Lung microvascular endothelial cell (primary cell): ENCODE measurements at regions not wholly inside any gene's neighbourhood (a gene's known extent, or its start where the extent isn't known, plus 50 kb on each side); places are given as distances from the start of the nearest gene placed in this dataset.
"Not testable (repeated sequence)": the region's sequence is repeated elsewhere in the genome, so short reads cannot be mapped to it uniquely, and the experiment has no call there.

Experiments used
- DNase-seq, 2 donors: peaks; one replicate each; pipeline versions ENCODE4 v3.0.0 to v3.0.0-alpha.2; 2010; ENCODE audit warnings: low read depth in 2 of 2

DNA sequence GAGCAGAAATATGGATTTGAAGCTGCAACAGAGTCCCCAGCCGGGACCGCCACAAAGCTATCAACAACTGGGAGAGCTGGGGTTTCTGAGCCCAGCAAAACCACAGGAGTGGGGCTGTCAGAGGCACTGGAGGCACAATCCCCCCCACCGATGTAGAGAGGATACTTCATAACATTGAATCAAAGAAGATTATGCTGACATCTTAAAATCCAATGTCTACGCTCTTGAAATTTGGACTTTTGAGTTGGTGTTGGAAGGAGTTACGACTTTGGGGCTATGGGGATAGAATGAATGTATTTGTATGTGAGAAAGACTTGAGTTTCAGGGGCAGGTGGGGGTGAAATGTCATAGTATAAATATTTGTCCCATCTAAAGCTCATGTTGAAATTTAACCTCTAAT, 1121.6 kb upstream of the CDH8 start:
- no peak for DNase-seq

DNA sequence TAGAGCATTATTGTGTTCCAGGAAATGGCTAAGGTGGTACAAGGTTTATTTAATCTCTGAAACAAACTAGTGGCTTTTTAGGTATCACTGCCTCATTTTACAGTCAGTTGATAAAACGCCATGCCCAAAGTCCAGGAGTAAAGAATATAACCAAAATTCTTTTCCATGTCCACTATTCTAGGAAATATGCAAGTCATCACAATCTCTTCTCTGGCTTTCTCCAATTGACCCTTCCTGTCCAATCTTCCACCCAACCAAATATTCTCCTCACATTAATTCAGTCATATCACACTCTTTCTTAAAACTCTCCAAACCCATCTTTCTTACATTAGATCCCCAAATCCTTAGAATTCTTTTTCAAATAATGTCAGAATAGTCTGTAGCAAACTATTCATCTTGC, 1110.0 kb upstream of the CDH8 start:
- DNase-seq = no peak

DNA sequence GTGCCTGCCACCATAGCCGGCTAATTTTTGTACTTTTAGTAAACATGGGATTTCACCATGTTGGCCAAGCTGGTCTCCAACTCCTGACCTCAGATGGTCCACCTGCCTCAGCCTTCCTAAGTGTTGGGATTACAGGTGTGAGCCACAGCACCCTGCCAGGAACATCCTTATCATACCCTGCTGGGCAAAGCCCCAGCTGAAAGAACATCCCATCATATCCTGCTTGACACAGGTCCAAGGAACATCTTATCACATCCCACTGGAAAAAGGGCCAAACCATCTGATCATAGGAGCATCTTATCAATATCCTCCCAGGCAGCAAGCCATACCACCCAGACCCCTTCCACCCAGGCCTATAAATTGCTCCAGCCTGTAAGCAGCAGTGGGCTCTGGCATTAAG, 1109.2 kb upstream of the CDH8 start:
- no peak for DNase-seq

DNA sequence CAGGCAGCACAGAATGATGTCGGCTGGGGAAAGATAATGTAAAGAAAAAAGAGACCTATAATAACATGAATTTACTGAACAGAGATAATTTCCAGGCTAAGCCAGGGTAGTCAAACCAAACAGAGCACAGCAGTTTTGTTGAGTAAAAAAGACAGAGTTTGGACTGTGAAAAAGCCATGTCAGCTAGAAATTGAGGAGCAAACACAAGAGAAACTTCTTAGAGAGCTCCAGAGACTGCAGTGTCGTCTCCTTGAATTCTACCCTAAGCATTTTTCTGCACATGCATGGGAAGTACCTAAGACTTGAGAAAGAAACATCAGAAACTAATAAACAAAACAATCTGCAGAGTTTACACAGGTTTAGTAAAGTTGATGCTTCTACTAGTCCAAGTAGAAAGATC, 1098.8 kb upstream of the CDH8 start:
- DNase-seq = no peak

DNA sequence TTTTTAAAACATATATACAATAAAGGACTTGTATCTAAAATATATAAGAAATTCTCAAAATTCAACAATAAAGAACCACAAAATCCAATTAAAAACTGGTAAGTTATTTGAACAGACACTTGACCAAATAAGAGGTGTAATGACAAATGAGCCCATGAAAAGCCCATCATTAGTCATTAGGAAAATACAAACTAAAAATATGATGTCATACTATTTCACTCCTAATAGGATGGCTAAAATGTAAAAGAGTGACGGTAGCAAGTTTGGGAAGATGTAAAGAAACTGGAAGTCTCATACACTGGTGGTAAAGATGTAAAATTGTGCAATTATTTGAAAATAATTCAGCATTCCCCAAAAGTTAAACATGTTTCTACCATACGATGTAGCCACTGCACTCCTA, 1095.3 kb upstream of the CDH8 start:
- no peak for DNase-seq

DNA sequence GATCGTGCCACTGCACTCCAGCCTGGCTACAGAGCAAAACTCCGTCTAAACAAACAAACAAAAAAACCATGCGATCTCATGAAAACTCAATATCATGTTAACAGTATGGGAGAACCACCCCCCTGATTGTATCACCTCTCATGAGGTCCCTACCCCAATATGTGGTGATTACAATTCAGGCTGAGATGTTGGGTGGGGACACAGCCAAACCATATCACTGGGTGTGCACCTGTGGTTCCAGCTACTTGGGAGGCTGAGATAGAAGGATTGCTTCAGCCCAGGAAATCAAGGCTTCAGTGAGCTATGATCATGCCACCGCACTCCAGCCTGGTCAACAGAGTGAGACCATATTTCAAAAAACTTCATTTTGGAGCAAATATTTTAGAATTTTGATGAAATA, 1094.7 kb upstream of the CDH8 start:
- DNase-seq = no peak

DNA sequence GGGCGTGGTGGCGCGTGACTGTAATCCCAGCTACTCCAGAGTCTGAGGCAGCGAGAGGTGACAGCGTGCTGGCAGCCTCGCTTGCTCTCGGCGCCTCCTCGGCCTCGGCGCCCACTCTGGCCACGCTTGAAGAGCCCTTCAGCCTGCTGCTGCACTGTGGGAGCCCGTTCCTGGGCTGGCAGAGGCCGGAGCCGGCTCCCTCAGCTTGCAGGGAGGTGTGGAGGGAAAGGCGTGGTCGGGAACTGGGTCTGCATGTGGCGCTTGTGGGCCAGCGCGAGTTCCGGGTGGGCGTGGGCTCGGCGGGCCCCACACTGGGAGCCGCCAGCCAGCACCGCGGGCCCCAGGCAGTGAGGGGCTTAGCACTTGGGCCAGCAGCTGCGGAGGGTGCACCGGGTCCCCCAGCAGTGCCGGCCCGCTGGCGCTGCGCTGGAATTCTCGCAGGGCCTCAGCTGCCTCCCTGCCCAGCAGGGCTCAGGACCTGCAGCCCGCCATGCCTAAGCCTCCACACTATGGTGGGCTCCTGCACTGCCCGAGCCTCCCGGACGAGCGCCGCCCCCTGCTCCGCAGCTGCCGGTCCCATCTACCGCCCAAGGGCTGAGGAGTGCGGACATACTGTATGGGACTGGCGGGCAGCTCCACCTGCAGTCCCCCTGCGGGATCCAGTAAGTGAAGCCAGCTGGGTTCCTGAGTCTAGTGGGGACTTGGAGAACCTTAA, 1093.3 kb upstream of the CDH8 start:
- DNase-seq = no peak

DNA sequence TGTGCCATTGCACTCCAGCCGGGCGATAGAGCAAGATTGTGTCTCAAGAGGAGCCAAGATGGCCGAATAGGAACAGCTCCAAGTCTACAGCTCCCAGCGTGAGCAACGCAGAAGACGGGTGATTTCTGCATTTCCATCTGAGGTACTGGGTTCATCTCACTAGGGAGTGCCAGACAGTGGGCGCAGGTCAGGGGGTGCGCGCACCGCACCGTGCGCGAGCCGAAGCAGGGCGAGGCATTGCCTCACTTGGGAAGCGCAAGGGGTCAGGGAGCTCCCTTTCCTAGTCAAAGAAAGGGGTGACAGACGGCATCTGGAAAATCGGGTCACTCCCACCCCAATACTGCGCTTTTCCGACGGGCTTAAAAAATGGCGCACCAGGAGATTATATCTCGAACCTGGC, 1083.7 kb upstream of the CDH8 start:
- DNase-seq = not testable (repeated sequence)

DNA sequence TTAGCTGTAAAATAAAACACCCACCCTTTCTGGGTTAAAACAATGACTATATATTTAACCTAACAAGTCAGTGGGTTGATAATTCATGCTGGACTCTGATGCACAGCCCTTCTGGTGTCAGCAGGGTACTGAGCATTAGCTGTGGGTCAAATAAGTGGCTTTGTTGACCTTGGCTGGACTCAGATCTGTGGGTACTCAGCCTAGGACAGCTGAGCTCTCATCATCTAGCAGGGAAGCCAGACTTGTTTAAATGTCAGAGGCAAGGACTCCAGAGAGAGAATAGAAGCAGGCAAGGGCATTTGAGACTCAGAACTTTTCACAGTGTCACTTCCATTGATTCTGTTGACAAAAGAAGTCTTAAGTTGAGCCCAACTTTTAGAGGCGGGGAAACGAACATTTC, 1063.8 kb upstream of the CDH8 start:
- no peak for DNase-seq

DNA sequence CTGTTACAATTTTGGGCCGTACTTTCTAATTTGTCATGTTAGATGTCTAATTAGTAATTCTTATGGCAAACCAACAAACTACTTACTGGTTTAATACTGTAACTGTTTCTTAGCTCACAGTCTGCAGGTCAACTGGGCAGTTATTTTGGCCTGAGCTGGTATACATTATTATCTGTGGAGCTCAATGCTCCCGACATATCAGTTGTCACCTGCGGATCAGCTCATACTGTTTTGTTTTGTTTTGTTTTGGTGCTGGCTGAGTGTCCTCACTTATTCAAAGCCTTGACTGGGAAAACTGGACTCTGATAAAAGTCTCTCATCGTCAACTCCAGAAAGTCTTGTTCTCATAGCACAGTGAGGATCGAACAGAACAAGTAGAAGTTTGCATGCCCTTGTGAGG, 1060.6 kb upstream of the CDH8 start:
- DNase-seq = no peak

DNA sequence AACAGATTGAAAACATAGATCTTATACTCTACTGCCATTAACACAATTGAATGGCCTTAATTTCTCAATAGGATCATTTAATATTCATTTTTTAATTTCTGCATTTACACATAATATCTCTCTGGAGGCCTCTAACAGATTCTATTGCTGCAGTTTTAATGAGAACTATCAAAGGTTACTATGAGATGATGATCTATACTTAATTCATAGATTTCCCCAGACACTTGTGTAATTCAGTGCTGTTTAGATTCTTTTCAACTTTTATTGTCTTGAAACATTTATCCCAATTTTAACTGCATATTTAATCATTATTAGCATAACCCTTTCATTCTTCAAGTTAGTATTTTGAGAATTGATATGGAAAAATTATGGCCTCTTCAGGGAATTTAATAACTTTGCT, 1056.5 kb upstream of the CDH8 start:
- DNase-seq = no peak

DNA sequence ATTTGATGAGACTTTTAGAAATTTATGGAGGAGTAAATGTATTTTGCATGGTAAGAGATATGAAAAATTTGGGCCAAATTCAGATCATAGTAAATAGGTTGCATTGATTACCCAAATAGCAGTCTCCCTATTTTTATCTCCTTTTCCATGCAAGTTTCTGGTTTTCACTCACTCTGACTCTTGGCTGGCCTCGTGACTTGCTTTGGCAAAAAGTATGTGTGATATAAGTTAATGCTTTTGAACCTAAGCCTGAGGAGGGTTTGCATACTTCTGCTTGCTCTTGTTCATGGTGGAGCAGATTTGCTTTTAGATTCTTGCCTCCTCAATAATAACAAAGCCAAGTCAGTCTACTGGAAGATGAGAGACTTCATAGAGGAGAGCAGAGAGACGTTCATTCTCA, 1045.9 kb upstream of the CDH8 start:
- DNase-seq = no peak

DNA sequence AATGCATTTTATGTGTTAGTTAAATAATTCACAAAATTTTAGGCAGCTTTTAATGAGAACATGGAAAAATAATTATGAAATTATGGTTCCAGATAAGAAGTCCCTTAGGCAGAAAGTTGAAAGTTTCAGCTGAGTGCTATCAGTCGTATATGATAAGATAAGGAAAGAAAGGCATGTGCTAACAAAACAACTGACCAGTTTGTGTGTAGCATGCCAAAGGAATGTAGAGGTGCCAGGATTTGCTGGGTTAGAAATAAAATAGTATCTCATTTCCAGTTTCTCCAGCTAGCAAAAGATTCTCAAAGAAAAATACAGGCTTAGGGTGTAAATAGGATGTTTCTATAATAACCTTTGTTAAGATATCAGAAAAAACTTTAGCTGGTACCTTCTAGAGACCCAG, 1044.5 kb upstream of the CDH8 start:
- no peak for DNase-seq

DNA sequence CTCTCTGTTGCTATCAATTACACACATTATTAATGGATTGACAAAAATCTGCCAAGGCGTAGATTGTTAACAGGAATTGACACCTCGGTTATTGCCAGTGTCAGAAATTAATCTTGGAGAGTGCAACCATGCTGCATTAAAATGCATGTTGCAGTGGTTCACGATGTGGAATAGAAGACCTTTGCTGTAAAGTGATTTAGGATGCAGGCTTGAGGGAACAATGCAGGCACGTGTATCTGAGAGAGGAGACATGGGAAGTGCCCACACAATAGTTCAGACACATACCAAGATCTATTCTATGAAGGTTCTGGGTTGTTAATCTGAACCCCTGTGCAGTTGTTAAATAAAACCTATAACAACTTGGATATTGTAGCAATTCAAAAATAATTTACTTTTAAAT, 1032.8 kb upstream of the CDH8 start:
- no peak for DNase-seq

DNA sequence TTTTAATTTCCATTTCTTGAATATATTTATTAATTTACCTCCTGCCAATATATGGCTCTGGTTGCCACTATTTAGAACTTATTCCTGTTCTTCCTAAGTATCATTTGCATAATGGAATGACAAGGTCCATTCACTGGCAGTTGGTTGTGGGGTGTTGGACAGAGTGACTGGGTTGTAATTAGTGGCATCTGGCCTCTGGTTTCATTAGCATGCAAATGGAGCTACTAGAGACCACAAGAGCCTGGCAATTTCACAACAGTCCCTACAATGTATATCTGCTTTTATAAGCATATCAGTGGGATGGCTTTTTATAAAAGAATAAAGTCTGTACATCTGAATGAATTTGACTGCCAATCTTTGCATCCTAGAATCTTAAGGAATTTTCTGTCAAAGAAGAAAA, 1030.9 kb upstream of the CDH8 start:
- DNase-seq = no peak

DNA sequence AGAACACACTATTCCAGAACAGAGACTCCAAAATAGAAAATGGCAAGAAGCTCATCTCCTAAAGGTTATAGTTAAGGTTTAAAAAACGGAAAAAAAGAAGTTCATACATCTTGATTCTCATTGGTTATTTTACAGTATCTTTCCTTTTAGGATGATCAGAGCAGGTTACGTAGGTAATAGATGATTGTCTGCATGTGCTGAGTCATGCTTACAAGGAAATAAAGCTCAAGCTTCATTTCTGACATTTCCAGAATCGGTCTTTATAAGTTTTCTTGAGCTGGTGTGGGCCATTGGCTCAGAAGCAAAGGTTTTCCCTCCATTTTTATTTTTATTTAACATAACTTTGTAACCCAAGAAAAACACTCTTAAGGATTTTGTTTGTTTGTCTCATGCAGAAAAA, 1030.3 kb upstream of the CDH8 start:
- DNase-seq = no peak

DNA sequence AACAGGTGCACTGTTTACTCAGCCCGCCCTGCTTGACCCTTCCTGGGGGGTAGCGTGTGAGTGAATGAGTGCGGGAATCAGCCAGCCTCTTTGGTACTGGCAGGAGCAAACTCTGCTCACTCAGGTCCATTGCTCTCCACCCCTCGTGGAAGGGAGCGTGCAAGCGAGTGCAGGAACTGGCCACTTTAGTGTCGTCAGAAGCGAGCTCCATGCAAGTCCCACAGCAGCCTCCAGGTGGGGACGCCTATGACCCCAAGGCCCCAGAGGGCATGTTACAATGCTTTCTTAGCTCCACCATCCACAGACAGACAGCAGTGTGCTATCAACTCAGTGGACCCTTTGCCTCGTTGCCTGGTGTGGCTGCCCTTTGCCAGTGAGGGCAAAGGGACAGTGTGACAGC, 1025.1 kb upstream of the CDH8 start:
- no peak for DNase-seq

DNA sequence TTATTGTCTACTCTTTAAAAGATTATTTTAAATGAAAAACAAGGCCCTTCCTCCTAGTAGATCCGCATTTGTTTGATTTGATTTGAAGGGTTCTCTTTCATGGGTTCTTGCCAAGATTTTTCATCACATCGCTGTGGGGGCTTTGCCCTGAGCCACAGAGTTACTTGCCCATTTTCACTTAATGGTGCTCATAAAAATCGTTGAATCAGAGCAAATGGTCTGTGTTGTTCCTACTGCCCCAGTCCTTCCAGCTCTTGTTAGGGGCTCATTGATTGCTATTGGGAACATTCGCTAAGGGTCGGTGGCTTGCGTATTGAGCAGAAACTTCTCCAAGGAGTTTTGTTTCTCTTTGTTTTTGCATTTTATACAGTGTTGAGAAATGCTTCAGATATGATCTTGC, 1023.4 kb upstream of the CDH8 start:
- no peak for DNase-seq

DNA sequence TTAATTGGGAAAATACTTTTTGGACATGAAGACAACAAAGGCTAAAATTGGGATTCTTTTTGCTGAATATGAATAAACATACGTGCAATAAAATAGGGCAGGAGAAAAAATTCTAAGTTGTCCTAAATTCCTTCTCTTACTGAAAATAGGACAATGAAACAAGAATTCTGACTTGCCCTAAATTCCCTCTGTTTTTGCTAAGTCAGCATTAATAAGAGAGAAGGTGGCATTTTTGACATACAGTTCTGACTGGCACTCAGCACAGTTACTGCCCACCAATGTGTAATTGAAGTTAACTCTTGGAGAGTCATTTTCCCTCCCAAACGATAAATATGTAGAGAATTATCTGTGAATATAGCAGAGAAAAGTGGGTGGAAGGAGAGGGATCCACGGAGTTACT, 1021.1 kb upstream of the CDH8 start:
- DNase-seq = no peak

DNA sequence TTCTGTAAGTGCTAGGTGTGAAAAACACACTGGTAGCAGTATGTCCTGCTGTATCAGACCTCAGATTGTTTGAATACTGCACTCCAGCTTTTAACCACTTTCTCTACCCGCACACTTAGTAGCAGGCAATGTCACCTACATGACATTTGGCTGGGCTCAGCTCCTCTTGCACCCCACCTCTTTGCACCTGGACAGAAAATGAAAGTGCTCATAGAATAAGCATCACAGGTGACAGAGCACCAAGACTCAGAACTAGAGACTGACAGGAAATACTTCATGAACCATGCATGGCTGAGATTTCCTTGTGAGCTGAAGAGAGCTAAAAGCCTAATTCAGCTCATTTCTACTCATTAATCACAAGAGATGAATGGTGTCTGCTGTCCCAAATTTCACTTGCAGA, 1014.2 kb upstream of the CDH8 start:
- DNase-seq = no peak

DNA sequence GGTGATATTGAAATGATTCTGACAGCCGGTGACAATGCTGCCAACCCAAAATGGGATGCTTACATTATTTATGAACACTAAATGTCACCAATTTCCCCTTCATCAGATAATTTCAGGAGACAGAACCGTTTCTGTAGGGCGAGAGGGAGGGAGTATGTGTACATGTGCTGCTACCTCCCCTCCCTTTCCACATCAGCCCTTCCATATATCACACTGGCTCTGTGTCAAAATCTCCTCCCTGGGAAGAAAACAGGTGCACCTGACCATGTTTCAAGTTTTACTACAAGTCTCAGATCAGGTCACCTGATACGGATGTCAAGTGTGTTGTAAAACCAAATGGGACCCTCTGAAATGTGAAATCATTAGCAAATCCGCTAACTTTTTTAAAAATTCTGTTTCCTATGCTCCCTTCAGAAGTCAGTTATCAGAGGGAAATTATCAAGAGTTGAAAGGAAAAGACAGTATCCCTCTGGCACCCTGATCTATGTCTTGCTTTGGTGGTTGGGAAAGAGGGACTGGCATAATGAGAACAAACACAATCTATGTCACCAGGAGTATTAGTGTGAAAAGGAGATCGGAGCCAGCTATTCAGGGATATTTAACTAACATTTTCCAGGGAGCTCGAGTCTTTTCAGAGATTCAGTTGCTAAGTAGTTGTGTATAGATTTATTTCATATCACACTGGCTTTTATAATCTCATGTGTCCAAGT, 1002.3 kb upstream of the CDH8 start:
- no peak for DNase-seq

DNA sequence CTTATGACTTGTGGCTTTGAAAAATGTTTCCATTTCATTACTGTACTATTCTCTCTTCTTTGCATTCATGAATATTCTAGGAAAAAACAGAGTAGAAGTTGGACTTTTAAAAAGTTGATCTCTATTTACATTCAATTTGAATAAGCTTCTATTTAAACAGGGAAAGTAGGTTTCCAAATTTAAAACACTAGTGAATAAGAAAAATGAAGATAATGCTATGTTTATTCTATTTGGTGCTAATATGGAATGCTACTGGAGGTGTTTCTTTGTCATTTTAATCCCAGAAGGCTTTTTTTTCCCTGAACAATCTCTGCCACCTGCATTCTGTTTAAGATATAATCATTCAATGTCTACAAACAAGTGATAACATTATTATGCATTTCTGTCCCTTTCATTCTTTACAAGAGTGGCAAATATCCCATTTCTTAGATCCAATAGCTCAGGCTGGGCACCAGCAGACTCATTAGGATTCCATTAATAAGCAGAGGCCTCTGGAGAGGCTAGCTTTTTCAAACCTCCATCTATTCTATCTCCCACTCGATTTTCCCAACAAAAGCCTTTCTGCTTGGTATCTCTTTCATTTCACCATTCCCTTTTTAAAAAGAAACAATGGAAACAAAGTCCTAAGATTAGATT, 1001.6 kb upstream of the CDH8 start:
- DNase-seq = no peak

DNA sequence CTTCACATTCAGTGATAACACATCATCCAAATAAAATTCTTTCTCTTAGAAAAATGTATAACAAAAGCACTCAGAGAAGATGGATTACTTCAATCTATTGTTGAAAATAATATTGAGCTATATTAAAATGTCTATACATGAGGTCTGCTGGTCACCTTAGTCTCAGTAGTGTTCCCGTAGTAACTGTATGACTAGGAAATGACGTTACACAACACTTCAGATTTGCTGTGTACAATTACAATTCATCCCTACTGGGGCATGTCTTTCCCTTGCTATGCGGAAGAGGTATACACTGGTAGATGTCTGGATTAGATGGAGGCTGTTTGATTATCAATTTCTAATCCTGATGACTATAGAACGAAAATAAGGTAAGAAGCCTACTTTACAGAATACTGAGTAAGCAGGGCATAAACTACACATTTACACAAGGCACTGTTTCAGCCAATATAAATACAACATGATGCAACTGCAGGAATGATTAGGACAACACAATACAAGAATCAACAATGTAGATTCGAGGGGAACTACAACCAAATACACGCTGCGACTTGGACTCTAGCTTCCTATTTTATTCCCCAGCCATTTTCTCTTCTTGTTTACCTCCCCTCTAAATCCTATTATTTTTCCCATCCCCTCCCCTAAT, 982.5 kb upstream of the CDH8 start:
- no peak for DNase-seq
